Hepatocyte (in vitro differentiated cells): ENCODE measurements at regions not wholly inside any gene's neighbourhood (a gene's known extent, or its start where the extent isn't known, plus 50 kb on each side); places are given as distances from the start of the nearest gene placed in this dataset.
"Not testable (repeated sequence)": the region's sequence is repeated elsewhere in the genome, so short reads cannot be mapped to it uniquely, and the experiment has no call there.

Source experiments
- DNase-seq: peaks from one replicate; pipeline ENCODE4 v3.0.0-alpha.2; 2016; ENCODE audit warnings: low spot score
- H2AFZ ChIP-seq: fragments of 200-600 bp; sonication (generic); 2 replicates; pipeline ENCODE4 v1.6.0; 2016; ENCODE audit warnings: antibody characterized with exemption, mild to moderate bottlenecking
- H3K27ac ChIP-seq: fragments of 200-600 bp; sonication (generic); 2 replicates; pipeline ENCODE4 v1.5.1; 2016; ENCODE audit warnings: mild to moderate bottlenecking
- H3K27me3 ChIP-seq: fragments of 200-600 bp; sonication (generic); 2 replicates; pipeline ENCODE4 v1.6.1; 2016
- H3K36me3 ChIP-seq: fragments of 200-600 bp; sonication (generic); replicated peaks from 2 replicates; pipeline ENCODE4 v1.5.1; 2016; ENCODE audit warnings: low read depth; ENCODE audit not compliant: insufficient read depth
- H3K4me1 ChIP-seq: fragments of 200-600 bp; sonication (generic); 2 replicates; pipeline ENCODE4 v1.5.1; 2016; ENCODE audit warnings: mild to moderate bottlenecking, moderate library complexity; ENCODE audit not compliant: insufficient read depth
- H3K4me2 ChIP-seq: fragments of 200-600 bp; sonication (generic); 2 replicates; pipeline ENCODE4 v1.6.0; 2016
- H3K4me3 ChIP-seq: fragments of 200-600 bp; sonication (generic); 2 replicates; pipeline ENCODE4 v1.5.1; 2016; ENCODE audit warnings: mild to moderate bottlenecking
- H3K79me2 ChIP-seq: fragments of 200-600 bp; sonication (generic); 2 replicates; pipeline ENCODE4 v1.6.0; 2017; ENCODE audit warnings: mild to moderate bottlenecking
- H3K9me2 ChIP-seq: fragments of 200-600 bp; sonication (generic); replicated peaks from 2 replicates; pipeline ENCODE4 v1.6.0; 2017; ENCODE audit warnings: mild to moderate bottlenecking; ENCODE audit not compliant: insufficient read depth
- H3K9me3 ChIP-seq: fragments of 200-600 bp; sonication (generic); 2 replicates; pipeline ENCODE4 v1.5.1; 2016; ENCODE audit warnings: low read depth, mild to moderate bottlenecking
- H4K20me1 ChIP-seq: fragments of 200-600 bp; sonication (generic); 2 replicates; pipeline ENCODE4 v1.6.0; 2016; ENCODE audit warnings: mild to moderate bottlenecking; ENCODE audit not compliant: insufficient read depth, poor library complexity, severe bottlenecking
- CTCF ChIP-seq: fragments of 200-600 bp; sonication (generic); IDR thresholded peaks from 2 replicates; pipeline ENCODE4 v1.5.1; 2016; ENCODE audit warnings: antibody characterized with exemption, mild to moderate bottlenecking; ENCODE audit not compliant: poor library complexity
- EZH2 ChIP-seq: fragments of 200-600 bp; sonication (generic); IDR thresholded peaks from 2 replicates; pipeline ENCODE4 v1.6.1; 2016; ENCODE audit warnings: antibody characterized with exemption, mild to moderate bottlenecking, borderline replicate concordance
- EZH2phosphoT487 ChIP-seq: fragments of 200-600 bp; sonication (generic); IDR thresholded peaks from one replicate; pipeline ENCODE4 v1.6.1; 2018; ENCODE audit warnings: antibody characterized with exemption, mild to moderate bottlenecking, low read depth, moderate library complexity; ENCODE audit not compliant: unreplicated experiment, severe bottlenecking
- WGBS: methylation state at CpG from one replicate; pipeline ENCODE4 v1.1.6; 2016; ENCODE audit warnings: low lambda C conversion rate; ENCODE audit errors: missing lambda C conversion rate; 5-methylcytosine and 5-hydroxymethylcytosine counted together

GRCh38 chr2:146716591-146716990, 1128.2 kb upstream of the ACVR2A start:
- Histone ChIP-seq H3K9me3 (no peaks in the 10 kb centered on the region), H2AFZ (no peak overlapping the region), H4K20me1 (no peaks in the 10 kb centered on the region), H3K27me3 (no peaks in the 10 kb centered on the region), H3K27ac (no peak overlapping the region), H3K4me3 (no peak overlapping the region), H3K79me2 (no peaks in the 10 kb centered on the region), H3K4me2 (no peak overlapping the region), H3K9me2 (peaks cover 3% of the 10 kb centered on the region), H3K4me1 (no peaks in the 10 kb centered on the region), H3K36me3 (no peaks in the 10 kb centered on the region)
- WGBS = 70% methylated on average over 3 of the region's 3 CpGs
- TF ChIP-seq CTCF (no peak), EZH2phosphoT487 (no peak), EZH2 (no peak)
- DNase-seq = no peak

- 67% methylated on average over 3 of the region's 3 CpGs for WGBS
Measured at GRCh38 chr2:146709004-146709403, 1135.8 kb upstream of the ACVR2A start.

GRCh38 chr2:146701183-146701582, 1143.6 kb upstream of the ACVR2A start:
- TF ChIP-seq CTCF (no peak), EZH2phosphoT487 (no peak), EZH2 (no peak)
- DNase-seq = no peak

More at GRCh38 chr2:146709004-146709403, 1135.8 kb upstream of the ACVR2A start:
- H3K4me2 ChIP-seq = no peak overlapping the region
- H3K9me2 ChIP-seq = no peaks in the 10 kb centered on the region
- no peaks in the 10 kb centered on the region for H3K4me1 ChIP-seq
- TF ChIP-seq EZH2 = no peak
- no peak for TF ChIP-seq CTCF
- TF ChIP-seq EZH2phosphoT487 = no peak
- no peaks in the 10 kb centered on the region for H4K20me1 ChIP-seq
- H3K27me3 ChIP-seq = no peaks in the 10 kb centered on the region
- H2AFZ ChIP-seq = no peak overlapping the region
- DNase-seq = no peak
- no peaks in the 10 kb centered on the region for H3K36me3 ChIP-seq
- H3K9me3 ChIP-seq = no peaks in the 10 kb centered on the region
- H3K79me2 ChIP-seq = no peaks in the 10 kb centered on the region
- no peak overlapping the region for H3K4me3 ChIP-seq
- H3K27ac ChIP-seq = no peak overlapping the region

GRCh38 chr2:146697307-146697706, 1147.5 kb upstream of the ACVR2A start:
- no peak for DNase-seq
- no peaks in the 10 kb centered on the region for H3K79me2 ChIP-seq
- no peak overlapping the region for H3K4me3 ChIP-seq
- WGBS = 96% methylated on average over 1 of the region's 1 CpG
- H3K27ac ChIP-seq = no peak overlapping the region
- H3K4me1 ChIP-seq = no peaks in the 10 kb centered on the region
- no peaks in the 10 kb centered on the region for H3K36me3 ChIP-seq
- H3K4me2 ChIP-seq = no peak overlapping the region
- H3K9me3 ChIP-seq = no peaks in the 10 kb centered on the region
- TF ChIP-seq EZH2 (no peak), CTCF (no peak), EZH2phosphoT487 (no peak)
- H2AFZ ChIP-seq = no peak overlapping the region
- no peaks in the 10 kb centered on the region for H3K27me3 ChIP-seq
- H4K20me1 ChIP-seq = no peaks in the 10 kb centered on the region
- H3K9me2 ChIP-seq = no peaks in the 10 kb centered on the region

More at GRCh38 chr2:146701183-146701582, 1143.6 kb upstream of the ACVR2A start:
- Histone ChIP-seq H3K27me3 (no peaks in the 10 kb centered on the region), H2AFZ (no peak overlapping the region), H4K20me1 (no peaks in the 10 kb centered on the region), H3K9me3 (no peaks in the 10 kb centered on the region), H3K4me2 (no peak overlapping the region), H3K4me1 (no peaks in the 10 kb centered on the region), H3K79me2 (no peaks in the 10 kb centered on the region), H3K9me2 (no peaks in the 10 kb centered on the region), H3K36me3 (no peaks in the 10 kb centered on the region), H3K4me3 (no peak overlapping the region), H3K27ac (no peak overlapping the region)
- 90% methylated on average over 1 of the region's 1 CpG for WGBS

GRCh38 chr2:146696787-146697186, 1148.0 kb upstream of the ACVR2A start:
- H3K27me3 ChIP-seq, H3K4me3 ChIP-seq, H4K20me1 ChIP-seq, H3K9me3 ChIP-seq, H2AFZ ChIP-seq, H3K4me2 ChIP-seq, H3K27ac ChIP-seq, H3K79me2 ChIP-seq, H3K36me3 ChIP-seq, H3K9me2 ChIP-seq, H3K4me1 ChIP-seq, DNase-seq: not testable (repeated sequence)
- WGBS = 76% methylated on average over 2 of the region's 3 CpGs
